ENCODE measurements at regions not wholly inside any gene's neighbourhood (a gene's known extent, or its start where the extent isn't known, plus 50 kb on each side); places are given as distances from the start of the nearest gene placed in this dataset.
"Not testable (repeated sequence)": the region's sequence is repeated elsewhere in the genome, so short reads cannot be mapped to it uniquely, and the experiment has no call there.

DNA sequence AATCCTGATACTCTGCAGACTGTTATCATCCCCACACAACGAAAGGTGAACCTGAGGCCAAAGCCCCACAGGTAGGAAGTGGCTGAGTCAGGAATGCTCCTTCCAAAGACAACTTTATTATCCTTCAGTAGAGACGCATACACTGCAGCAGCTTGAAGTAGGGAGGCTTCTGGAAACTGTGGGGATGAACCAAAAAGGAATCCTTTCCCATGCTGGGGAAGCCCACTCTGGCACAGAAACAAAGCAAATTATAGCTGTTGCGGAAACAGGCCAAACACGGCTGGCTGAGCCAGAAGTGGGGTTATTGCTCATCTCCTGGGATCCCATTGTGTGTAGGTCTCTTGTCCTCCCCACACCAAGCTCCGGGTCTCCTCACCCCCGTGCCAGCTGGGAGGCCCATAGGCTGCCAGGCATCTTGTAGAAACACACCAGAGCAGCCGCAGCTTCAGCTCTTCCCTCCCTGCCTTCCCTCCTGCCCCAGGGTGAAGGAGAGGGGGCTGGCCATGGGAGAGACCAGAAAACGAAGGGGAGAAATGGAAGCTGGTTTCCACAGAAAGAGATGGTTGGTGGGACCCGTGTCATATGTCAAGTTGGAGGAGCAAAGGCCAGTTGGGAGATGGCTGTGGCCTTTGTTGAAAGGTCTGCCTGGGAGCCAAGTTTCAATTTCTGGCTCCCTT lies 176.9 kb upstream of the NABP1 start:
- TF ChIP-seq, protein P1, sequence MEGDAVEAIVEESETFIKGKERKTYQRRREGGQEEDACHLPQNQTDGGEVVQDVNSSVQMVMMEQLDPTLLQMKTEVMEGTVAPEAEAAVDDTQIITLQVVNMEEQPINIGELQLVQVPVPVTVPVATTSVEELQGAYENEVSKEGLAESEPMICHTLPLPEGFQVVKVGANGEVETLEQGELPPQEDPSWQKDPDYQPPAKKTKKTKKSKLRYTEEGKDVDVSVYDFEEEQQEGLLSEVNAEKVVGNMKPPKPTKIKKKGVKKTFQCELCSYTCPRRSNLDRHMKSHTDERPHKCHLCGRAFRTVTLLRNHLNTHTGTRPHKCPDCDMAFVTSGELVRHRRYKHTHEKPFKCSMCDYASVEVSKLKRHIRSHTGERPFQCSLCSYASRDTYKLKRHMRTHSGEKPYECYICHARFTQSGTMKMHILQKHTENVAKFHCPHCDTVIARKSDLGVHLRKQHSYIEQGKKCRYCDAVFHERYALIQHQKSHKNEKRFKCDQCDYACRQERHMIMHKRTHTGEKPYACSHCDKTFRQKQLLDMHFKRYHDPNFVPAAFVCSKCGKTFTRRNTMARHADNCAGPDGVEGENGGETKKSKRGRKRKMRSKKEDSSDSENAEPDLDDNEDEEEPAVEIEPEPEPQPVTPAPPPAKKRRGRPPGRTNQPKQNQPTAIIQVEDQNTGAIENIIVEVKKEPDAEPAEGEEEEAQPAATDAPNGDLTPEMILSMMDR (IDR thresholded peaks at IDR 0.05; ENCODE audit: low read depth, low read length): no peak
- no peak overlapping the region for H3K4me3 ChIP-seq (ENCODE audit: low read depth, low read length)

GRCh38 chr2:191501561-191502168 lies 176.3 kb upstream of the NABP1 start:
- TF ChIP-seq, protein P1 (IDR thresholded peaks at IDR 0.05; ENCODE audit: low read depth, low read length): peak; percentile 35; the same call in 1 of the 2 replicates
- H3K4me3 ChIP-seq (ENCODE audit: low read depth, low read length): no peak overlapping the region

DNA sequence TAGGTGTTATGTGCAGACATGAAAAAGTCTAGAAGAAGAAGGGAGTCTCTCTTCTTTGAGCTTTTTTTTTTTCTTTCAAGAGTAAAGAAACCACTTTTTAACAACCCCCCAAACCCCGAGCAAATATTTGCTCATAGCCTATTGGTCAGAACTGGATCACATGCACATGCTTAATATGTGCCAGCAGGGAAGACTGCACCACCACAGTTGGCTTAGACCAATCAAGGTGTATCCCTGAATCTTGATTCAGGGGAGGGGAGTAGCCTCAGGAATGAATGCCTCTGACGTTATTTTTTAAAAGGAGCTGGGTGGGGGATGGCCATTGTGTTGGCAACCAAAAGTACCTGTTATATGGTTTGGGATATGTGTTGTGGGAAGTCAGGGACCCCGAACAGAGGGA lies 171.4 kb upstream of the NABP1 start:
- TF ChIP-seq, protein P1 (IDR thresholded peaks at IDR 0.05; ENCODE audit: low read depth, low read length): no peak
- no peak overlapping the region for H3K4me3 ChIP-seq (ENCODE audit: low read depth, low read length)

- not testable (repeated sequence) for H3K4me3 ChIP-seq (ENCODE audit: low read depth, low read length)
Observed at GRCh38 chr2:191507252-191507853, 170.6 kb upstream of the NABP1 start.

GRCh38 chr2:191508738-191509137 lies 169.2 kb upstream of the NABP1 start:
- TF ChIP-seq, protein P1 (IDR thresholded peaks at IDR 0.05; ENCODE audit: low read depth, low read length): no peak
- H3K4me3 ChIP-seq (ENCODE audit: low read depth, low read length): no peak overlapping the region

DNA sequence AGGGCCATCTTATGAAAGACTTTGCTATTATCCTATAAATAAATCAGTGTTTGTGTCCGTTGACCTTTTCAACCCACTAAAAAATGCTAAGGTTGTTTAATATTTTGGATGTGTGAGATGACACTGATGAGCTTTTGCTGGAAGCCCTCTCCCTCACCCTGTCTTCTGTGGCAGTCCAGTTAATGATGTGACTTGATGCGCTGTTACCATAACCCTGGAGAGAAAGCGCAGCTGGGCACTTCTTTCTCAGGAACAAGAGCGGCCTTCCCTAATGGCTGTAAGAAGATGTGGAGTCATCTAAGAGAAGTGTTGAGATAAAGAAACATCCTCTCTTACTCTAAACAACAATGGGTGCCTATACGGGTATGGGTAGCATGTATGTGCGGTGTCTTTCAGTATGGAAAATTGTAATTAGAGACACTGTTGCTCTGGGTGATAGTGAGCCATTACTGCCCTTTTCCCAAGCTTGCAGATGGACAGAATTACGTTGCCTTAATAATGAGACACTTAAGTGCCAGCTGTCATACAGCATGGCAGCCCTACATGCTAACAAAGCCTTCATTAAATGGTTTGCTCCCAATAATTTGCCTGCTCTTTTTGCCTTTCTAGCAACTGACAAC lies 165.6 kb upstream of the NABP1 start:
- TF ChIP-seq, protein P1 (IDR thresholded peaks at IDR 0.05; ENCODE audit: low read depth, low read length): no peak

DNA sequence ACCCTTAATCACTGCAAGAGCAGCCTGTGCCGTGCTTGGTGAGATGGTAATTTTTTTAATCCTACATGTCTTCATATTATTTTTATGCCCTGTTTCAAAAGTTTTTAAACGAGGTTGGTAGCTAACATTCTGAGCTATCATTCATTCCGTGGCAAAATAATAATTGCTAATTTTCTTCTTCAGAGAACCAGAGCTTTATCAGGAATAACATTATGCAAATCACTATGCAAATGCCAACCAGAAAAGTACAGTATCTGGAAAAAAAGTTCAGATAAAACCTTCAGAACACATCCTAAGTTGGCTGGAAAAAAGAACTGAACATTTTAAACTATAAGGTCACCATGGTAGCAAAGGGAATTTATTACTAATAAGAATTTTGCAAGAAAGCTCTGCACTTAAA lies 165.1 kb upstream of the NABP1 start:
- no peak overlapping the region for H3K4me3 ChIP-seq (ENCODE audit: low read depth, low read length)
- TF ChIP-seq, protein P1 (IDR thresholded peaks at IDR 0.05; ENCODE audit: low read depth, low read length): no peak

More for the DNA sequence above, 165.6 kb upstream of the NABP1 start:
- H3K4me3 ChIP-seq (ENCODE audit: low read depth, low read length): no peak overlapping the region
